Endothelial cell (in vitro differentiated cells): ENCODE measurements at regions not wholly inside any gene's neighbourhood (a gene's known extent, or its start where the extent isn't known, plus 50 kb on each side); places are given as distances from the start of the nearest gene placed in this dataset.
"Not testable (repeated sequence)": the region's sequence is repeated elsewhere in the genome, so short reads cannot be mapped to it uniquely, and the experiment has no call there.

Experiments used
- DNase-seq: peaks from one replicate; pipeline ENCODE4 v3.0.0; 2021; ENCODE audit warnings: low spot score
- H3K27ac Mint-ChIP-seq: one replicate; pipeline ENCODE4 v1.8.0; 2021; ENCODE audit warnings: mixed read lengths, inconsistent platforms; ENCODE audit not compliant: unreplicated experiment
- H3K27me3 Mint-ChIP-seq: one replicate; pipeline ENCODE4 v1.8.0; 2021; ENCODE audit warnings: mild to moderate bottlenecking, moderate library complexity, mixed read lengths, inconsistent platforms; ENCODE audit not compliant: unreplicated experiment
- H3K36me3 Mint-ChIP-seq: one replicate; pipeline ENCODE4 v1.8.0; 2021; ENCODE audit warnings: mild to moderate bottlenecking, low read depth, mixed read lengths, inconsistent platforms; ENCODE audit not compliant: unreplicated experiment
- H3K4me1 Mint-ChIP-seq: one replicate; pipeline ENCODE4 v1.8.0; 2021; ENCODE audit warnings: mild to moderate bottlenecking, mixed read lengths, inconsistent platforms; ENCODE audit not compliant: unreplicated experiment
- H3K4me3 Mint-ChIP-seq: one replicate; pipeline ENCODE4 v1.8.0; 2021; ENCODE audit warnings: mild to moderate bottlenecking, mixed read lengths, inconsistent platforms; ENCODE audit not compliant: unreplicated experiment
- H3K9me3 Mint-ChIP-seq: one replicate; pipeline ENCODE4 v1.8.0; 2021; ENCODE audit warnings: mixed read lengths, inconsistent platforms; ENCODE audit not compliant: unreplicated experiment
- TF ChIP-seq, protein P1 (sequence below): fragments of 200-600 bp; sonication (generic); IDR thresholded peaks from one replicate; pipeline ENCODE4 v1.5.0; 2021; ENCODE audit warnings: antibody characterized with exemption; ENCODE audit not compliant: unreplicated experiment

- Mint-ChIP-seq H3K4me1 (no peaks in the 10 kb centered on the region), H3K27ac (no peak overlapping the region), H3K4me3 (no peak overlapping the region), H3K27me3 (peaks cover 2% of the 10 kb centered on the region), H3K36me3 (no peaks in the 10 kb centered on the region), H3K9me3 (no peaks in the 10 kb centered on the region)
- DNase-seq, result no peak
- TF ChIP-seq, protein P1, sequence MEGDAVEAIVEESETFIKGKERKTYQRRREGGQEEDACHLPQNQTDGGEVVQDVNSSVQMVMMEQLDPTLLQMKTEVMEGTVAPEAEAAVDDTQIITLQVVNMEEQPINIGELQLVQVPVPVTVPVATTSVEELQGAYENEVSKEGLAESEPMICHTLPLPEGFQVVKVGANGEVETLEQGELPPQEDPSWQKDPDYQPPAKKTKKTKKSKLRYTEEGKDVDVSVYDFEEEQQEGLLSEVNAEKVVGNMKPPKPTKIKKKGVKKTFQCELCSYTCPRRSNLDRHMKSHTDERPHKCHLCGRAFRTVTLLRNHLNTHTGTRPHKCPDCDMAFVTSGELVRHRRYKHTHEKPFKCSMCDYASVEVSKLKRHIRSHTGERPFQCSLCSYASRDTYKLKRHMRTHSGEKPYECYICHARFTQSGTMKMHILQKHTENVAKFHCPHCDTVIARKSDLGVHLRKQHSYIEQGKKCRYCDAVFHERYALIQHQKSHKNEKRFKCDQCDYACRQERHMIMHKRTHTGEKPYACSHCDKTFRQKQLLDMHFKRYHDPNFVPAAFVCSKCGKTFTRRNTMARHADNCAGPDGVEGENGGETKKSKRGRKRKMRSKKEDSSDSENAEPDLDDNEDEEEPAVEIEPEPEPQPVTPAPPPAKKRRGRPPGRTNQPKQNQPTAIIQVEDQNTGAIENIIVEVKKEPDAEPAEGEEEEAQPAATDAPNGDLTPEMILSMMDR, result no peak
Observed at GRCh38 chr2:128602038-128602698, 283.5 kb upstream of the HS6ST1 start.

DNA sequence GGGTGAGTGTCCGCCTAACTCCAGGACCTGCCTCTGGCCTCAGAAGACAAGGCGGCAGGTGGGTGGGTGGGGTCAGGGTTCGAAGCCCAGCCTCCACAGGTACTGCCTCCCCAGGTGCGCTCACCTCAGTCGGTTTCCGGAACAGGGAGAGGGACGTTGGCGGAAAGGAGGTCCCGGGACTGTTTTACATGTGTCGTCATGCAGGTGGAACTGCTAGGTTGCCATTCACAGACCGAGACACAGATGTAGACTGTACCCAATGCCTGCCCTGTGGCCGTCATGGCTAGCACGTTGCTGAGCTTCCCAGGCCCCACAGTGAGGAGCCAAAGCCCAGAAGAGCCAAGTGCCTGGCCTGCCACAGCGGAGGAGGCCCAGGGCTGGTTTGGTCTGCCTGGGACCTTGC is 284.0 kb upstream of the HS6ST1 start:
- H3K27ac Mint-ChIP-seq, result no peak overlapping the region
- no peak overlapping the region for H3K4me3 Mint-ChIP-seq
- H3K27me3 Mint-ChIP-seq, result peaks cover 2% of the 10 kb centered on the region
- H3K36me3 Mint-ChIP-seq, result no peaks in the 10 kb centered on the region
- H3K9me3 Mint-ChIP-seq, result no peaks in the 10 kb centered on the region
- no peaks in the 10 kb centered on the region for H3K4me1 Mint-ChIP-seq
- TF ChIP-seq, protein P1, result no peak
- no peak for DNase-seq

- no peaks in the 10 kb centered on the region for H3K36me3 Mint-ChIP-seq
- peaks cover 2% of the 10 kb centered on the region for H3K27me3 Mint-ChIP-seq
- H3K4me1 Mint-ChIP-seq, result no peaks in the 10 kb centered on the region
- H3K9me3 Mint-ChIP-seq, result no peaks in the 10 kb centered on the region
- TF ChIP-seq, protein P1, result no peak
- no peak overlapping the region for H3K4me3 Mint-ChIP-seq
- DNase-seq, result no peak
- H3K27ac Mint-ChIP-seq, result no peak overlapping the region
Observed at GRCh38 chr2:128603411-128603924, 284.8 kb upstream of the HS6ST1 start.

DNA sequence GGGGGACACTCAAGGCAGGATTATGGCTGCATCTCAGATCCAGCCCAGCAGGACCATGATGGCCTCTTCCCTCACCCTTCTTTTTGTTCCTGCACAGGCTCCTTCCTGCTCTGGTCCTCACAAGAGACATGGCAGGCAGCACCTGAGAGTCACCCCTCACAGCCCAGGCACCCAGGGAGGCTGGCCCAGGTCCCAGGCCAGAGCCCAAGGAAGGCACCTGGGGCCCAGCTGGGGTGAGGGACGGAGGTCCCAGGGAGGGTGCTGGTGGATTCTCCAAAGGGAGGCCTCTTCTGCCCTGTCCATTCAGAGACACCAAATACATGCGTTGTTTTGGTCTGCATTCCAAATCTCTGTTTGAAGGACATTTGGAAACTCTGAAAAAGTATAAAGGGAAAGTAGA is 285.4 kb upstream of the HS6ST1 start:
- Mint-ChIP-seq H3K4me3 (no peak overlapping the region), H3K27ac (no peak overlapping the region), H3K27me3 (peaks cover 2% of the 10 kb centered on the region), H3K4me1 (no peaks in the 10 kb centered on the region), H3K9me3 (no peaks in the 10 kb centered on the region), H3K36me3 (no peaks in the 10 kb centered on the region)
- no peak for DNase-seq
- TF ChIP-seq, protein P1, result no peak

GRCh38 chr2:128604581-128604980 is 285.9 kb upstream of the HS6ST1 start:
- H3K4me3 Mint-ChIP-seq, H3K27me3 Mint-ChIP-seq, H3K4me1 Mint-ChIP-seq, H3K9me3 Mint-ChIP-seq, H3K36me3 Mint-ChIP-seq, H3K27ac Mint-ChIP-seq, DNase-seq: not testable (repeated sequence)
